ENCODE measurements at regions not wholly inside any gene's neighbourhood (a gene's known extent, or its start where the extent isn't known, plus 50 kb on each side); places are given as distances from the start of the nearest gene placed in this dataset.

DNA sequence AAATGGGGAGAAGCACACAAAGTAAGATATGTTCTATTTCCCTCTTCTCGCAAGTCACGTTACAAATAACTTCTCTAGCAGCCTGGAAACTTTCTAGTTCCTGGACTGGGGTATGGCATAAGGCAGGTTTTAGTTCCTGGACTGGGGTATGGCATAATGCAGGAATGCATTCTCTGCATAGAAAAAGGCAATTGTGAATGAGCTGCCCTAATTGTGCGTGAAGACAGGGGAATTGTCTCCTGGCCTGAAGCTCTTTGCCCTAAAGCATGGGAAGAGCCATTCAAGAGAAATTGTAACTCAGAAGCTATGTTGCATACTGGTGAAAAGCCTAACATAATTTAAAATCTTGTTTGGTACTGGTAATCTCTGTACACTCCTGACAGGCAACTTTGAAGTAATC is 54.3 kb upstream of the CBLB start:
- DNase-seq (ENCODE audit: low read depth), result no peak

DNA sequence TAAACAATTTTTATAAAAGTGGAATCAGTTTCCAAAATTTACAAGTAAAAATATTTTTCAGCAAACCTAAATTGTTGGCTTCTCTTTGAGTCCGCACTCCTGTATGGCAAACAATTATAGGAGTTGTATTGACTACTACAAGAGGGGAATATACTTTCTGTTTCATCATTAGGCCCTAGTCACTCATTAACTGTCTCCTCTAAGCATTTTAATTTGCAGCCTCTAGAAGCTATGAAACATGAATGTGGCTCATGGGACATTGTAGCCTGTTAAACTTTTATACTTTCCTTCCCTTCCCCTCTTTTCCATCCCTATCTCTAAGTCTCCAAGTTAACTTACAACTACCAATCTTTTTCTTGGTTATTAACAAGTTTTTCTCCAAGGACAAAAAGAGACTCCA is 58.9 kb upstream of the CBLB start:
- peak; percentile 41 for DNase-seq (ENCODE audit: low read depth)

DNA sequence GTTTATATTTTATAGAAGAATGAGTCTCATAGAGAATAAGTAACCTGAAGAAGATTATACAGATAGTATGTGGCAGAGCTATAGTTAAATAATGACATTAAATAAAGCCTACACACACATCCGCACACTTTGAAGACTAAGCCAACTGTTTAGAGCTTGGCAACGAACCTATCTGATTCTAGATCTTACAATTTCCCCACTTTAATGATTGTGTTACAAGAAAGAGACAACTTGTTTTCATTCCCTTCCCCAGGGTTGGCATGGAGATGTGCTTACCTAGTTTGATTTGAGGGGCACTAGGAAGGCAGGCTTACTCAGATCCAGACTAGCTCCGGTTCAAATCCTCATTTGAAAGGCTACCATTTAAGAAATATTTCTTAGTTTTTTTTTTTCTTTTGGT is 61.9 kb upstream of the CBLB start:
- no peak for DNase-seq (ENCODE audit: low read depth)

DNA sequence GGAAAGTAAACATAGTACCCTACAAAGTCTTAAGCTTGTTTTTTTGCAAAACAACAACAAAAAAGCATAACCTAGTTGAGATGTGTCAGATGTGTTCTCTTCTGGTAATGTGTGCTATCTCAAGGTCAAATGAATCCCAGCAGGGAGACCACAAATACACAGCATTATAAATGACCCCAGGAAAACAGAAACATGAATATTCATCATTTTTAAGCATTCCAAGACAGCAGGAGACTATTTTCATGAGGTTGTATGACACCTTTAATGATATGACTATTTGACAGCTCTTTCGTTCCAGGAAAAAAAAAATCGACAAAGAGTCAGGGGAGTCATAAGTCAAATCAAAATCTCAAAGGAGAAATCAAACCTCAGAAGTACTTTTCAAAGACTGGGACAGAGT is 62.7 kb upstream of the CBLB start:
- DNase-seq (ENCODE audit: low read depth), result no peak

DNA sequence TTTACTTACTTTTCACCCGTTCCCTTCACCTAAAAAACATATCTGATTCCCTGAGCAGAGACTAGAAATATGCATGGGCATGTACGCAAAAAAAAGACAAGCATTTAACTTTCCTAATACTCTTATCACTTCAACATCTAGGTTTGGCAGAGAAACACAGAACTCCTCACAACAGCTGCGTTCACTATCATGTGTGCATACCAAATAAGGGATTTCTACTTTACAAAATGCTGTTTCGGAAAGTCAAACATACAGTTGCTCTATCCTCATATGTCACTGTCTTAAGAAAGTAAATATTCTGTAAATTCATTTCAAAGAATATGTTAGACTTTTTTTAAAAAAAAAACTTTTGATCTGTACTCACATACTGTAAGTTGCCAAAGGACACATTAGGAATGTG is 65.1 kb upstream of the CBLB start:
- DNase-seq (ENCODE audit: low read depth), result no peak

DNA sequence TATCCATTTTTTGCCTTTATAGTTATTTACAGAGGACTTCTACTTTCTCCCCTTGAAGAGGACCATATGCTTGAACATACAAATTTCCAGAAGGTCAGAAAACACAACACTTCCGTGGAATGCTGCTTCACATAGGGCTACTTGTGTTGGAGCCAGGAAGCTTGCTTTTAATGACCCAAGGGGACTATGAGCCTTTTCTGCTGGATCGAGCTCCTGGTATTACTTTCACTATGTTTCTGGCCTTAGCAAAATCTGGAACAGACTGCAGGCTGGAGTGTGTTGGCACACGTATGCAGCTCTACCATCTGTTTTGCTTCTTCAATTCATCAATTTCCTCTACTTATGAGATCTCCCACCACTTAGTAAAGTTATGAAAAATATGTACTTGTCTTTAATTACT is 69.3 kb upstream of the CBLB start:
- DNase-seq (ENCODE audit: low read depth), result peak; percentile 43

DNA sequence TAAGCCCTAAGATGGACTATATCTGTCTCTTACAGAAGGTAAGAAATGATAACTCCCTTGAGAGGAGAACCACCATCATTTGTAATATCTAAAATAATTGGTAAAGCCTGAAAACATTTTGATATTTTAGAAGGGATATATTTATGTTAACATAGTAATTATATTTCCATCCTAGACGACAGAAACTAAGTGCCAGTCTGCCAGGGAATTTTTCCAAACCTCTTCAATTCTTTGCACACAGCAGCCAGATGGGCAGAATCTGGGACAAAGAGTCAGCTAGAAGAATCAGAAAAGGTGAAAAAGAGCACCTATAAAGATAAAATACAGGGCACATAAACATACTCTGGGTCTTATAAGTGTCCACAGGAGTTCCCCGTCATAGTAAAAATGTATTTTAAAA is 70.0 kb upstream of the CBLB start:
- DNase-seq (ENCODE audit: low read depth), result no peak

DNA sequence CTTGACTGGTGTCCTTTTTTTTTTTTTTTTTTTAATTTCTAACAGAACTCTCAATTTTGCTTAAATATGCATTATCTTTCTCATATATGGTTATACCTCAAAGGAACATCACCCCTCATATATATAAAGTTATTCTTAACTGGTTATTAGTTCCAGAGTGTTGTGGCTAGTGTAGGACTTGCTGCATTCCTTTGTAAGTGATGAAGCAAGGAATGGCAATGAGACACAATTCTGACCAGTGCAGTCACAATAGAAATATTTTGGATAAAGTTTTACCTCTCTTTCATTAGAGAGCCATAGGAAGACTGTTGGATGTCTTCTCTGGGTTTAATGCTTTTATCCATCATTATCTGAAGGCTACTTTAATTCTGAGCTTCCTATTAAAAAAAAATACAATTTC is 75.5 kb upstream of the CBLB start:
- no peak for DNase-seq (ENCODE audit: low read depth)

DNA sequence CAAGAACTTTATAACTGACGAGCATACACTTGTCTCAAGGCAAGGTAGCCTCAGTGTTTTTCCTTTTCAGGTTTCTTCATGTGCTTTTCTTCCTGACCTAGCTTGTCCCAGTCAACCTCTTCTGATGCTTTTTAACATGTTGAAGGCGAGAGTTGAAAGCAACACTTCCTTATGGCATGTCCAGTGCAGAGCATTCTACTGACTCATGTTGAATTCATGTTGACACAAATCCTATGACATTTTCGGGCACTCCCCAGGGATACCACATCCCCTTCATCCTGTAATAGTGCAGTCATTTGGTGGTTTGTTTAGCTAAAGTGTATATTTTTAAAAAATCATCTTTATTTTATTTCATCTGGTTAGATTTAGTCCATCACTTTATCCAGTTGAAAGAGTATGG is 75.9 kb upstream of the CBLB start:
- DNase-seq (ENCODE audit: low read depth), result peak; percentile 48

DNA sequence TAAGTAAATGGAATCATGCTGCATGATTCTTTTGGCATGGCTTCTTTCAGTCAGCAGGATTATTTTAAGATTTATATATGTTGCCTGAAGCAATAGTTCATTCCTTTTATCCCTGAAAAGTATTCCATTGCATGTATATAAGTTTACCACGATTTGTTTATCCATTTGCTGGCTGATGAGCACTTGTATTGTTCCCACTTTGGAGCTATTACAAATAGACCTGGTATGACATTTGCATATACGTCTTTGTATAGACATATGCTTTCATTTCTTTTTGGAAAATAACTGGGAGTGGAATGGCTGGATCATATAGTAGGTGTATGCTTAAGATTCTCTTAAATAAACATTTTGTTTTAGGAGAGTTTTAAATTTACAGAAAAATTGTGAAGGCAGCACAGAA is 79.3 kb upstream of the CBLB start:
- no peak for DNase-seq (ENCODE audit: low read depth)

DNA sequence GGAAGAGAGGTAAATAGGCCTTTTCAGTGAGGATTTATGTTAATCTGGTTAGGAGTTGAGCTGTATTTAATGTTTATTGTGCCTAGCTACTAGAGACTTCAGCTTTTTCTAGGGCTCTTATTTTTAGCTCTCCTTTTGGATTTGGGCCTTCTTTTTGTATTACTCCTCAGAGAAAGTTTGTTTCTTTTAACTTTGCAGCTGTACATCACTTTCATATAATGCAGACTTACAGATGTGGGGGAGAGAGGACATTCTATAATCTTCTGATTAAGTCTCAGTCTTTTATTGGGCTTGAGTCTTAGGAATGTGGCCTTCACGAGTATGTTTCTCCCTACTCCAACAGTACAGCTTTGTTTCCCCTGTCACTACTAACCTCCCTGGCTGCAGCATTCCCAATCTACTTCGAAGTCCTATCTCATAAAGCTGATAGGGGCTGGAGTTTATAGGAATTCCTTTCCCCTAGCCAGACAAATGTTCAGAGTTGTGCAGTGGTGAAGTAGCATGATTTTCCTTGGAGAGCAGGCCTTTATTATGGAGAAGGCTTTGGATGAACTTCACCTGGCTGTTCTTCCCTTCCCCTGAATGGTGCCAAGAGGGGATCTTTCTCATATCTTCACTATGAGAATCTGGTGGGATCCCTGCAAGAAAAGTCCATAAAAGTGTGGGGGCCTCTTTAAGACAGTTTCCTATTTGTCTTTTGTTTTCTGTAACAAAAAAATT is 82.2 kb upstream of the CBLB start:
- DNase-seq (ENCODE audit: low read depth), result no peak

DNA sequence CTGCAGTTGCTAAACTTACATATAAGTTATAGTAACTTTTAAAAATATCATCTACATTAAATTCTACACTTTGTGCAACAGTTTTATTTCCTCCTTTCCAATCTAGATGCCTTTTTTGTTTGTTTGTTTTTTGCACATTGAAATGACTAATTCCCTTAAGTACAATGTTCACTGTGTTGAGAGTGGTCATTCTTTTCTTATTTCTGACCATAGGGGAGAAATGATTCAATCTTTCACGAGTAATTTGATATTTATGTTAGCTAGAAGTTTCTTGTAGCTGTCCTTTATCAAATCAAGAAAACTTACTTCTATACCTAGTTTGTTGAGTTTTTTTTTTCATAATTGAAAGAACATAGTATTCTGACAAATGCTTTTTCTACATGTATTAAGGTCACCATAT is 85.0 kb upstream of the CBLB start:
- DNase-seq (ENCODE audit: low read depth), result no peak

DNA sequence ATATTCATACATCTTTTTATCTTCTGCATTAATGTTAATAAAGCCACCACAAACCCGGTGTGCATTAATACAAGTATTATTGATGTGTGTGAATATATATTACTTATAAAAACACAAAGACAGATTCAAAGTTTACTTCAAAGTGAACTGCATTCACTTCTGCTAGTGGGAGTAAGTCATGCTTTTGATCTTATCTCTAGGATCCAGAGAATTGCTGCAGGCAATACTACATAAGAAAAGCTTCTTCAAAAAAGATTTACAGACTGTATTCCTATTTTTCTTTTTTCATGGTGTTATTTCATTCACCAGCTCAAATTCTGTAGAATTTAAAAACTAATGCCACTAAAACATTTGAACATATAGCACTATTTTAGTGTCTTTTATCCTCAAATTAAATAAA is 87.5 kb upstream of the CBLB start:
- DNase-seq (ENCODE audit: low read depth), result no peak

DNA sequence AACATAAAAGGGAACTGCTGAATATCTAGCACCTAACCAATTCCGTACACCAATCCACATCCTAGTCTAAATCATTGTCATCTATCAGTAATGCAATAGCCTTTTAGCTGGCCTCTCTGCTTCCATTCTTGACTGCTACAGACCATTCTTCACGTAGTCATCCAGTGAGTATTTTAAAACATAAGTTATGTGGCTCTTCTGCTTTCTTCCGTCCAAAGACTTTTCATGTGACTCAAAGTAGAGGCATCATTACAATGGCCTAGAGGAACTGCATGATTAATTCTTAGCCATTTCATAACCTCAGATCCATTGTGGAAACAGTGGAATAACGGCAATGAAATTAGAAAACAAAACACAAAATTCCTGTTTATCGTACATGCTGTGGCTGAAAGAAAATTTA is 88.9 kb upstream of the CBLB start:
- DNase-seq (ENCODE audit: low read depth), result peak; percentile 33

DNA sequence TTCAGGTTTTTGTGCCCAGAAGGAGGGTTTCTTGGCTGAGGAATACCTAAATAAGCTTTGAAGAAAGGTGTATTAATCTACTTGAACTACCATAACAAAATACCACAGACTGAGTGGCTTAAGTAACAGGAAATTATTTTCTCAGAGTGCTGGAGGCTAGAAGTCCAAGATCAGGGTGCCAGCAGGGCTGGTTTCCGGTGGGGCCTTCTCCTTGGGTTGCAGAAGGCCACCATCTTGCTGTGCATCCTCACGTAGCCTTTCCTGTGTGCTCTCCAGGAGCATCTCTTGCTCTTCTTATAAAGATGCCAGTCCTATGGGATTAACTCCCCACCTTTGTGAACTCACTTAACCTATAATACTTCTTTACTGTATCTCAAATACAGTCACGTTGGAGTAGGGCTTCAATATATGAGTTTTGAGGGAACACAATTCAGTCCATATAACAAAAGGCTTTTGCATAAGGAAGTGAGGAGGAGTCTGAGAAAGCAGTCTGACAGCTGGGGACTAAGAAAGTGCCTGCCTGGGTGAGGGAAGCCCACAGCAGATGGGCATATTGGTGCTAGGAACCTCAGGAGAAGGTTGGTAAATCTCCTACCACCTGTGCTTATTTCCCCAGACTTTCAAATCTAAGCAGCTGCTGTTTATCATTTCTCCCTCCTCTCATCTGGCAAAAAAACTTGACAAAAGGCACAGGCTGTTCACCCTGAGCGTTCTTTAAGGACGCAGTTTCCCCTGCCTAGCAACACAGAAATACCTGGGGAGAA is 89.6 kb upstream of the CBLB start:
- DNase-seq (ENCODE audit: low read depth), result no peak

DNA sequence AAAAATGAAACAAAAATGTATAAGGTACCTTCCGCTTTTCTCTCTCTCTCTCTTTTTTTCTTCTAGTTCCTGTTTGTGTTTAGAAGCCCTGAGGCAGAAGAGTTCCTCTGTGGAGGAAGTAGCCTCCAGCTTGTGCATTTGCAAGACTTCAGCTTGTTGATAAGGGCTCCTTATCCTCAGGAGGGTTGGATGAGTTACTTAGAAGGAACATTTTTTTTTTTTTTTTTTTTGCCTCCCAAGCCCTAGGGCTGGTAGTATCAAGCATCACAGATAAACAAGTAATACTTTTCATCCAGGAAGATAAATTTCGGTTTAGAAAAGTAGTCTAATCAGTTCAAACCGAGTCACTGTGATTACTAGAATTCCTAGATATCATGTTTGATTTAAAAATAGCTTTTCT is 91.0 kb upstream of the CBLB start:
- no peak for DNase-seq (ENCODE audit: low read depth)

DNA sequence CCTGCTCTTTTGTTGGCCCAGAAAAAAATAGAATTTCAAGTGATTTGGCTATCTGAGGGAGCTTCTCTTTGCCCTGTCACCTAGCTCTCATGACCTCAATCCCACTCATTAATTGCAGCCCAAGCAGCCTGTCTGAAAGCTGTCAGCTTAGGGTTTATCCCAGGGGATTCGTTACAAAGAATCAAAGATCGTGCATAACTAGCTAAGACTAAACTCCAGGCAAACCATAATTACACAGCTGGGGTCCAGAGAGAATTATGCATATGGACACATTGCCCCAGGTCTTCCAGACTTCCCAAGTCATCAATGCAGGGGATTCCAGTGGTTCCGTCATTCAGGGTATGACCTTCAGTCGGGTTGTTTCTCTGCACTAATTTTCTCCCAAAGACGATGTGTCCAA is 91.6 kb upstream of the CBLB start:
- DNase-seq (ENCODE audit: low read depth), result no peak

DNA sequence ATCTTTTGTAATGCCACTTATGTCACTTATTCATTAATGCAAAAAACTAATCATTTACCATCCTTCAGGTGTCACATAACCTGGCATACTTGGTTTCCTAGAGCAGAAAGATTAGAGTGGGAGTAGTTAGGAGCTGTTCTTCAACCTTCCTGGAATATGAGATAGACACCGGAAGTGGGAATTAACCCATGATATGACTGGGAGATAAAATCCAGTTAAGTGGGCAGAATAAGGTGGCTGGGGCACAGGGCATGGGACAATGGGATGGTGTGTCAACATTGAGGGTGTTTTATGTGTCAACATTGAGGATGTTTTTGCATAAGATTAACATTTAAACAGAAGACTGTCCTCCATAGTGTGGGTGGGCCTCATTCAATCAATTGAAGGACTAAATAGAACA is 94.3 kb upstream of the CBLB start:
- no peak for DNase-seq (ENCODE audit: low read depth)

DNA sequence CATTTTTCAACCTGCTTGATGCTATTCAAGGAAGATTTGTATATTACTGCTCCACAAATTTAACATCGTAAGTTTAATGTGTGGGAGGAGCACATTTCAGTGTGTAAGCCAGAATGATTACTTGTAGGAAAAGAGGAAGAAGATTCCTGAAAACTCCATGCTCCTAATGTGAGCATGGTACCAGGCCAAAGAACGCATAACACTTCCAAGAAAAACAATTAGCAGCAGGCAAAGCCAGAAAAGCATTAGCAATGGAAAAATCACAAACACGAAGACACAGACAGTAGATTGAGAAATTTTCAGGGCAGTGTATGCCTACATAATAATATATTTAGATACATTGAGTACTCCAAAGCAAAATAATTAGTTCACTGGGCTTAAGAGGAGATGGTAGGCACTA is 96.6 kb upstream of the CBLB start:
- peak; percentile 24 for DNase-seq (ENCODE audit: low read depth)

DNA sequence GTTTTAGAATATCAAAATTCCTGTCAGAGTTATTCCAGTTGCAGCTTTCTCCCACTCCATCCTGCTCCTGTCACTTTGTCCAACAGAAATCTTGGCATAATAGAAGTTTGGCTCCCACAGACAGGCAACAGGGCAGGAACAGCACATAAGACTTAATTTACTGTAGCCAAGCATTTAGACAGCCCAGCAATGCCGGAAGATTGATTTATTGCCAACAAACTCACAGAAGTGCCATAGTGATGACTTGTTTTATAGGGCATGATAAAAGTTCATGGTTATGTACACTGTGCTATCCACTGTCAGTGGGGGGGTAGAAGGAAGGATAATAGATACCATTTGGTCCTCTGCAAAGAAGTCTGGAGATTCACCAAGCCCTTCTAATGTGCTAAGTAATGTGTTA is 98.3 kb upstream of the CBLB start:
- peak; percentile 38 for DNase-seq (ENCODE audit: low read depth)

DNA sequence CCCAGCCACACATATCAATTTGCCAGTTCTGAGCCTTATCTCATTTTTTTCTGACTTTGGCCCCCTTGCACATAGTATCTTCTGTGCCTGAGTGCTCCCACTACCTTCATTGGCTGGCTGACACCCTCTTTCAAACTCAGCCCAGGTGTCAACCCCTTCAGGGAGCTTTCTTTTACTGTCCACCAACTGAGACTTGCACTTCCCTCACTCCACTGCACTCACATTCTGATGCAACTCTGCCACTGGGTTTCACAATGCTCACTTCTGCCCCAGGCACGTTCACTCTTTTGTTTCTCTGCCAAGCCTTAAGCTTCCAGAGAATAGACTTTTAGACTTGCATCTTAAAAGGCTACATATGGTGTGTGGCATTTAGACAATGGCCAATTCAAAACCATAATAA is 101.5 kb upstream of the CBLB start:
- peak; percentile 92 for DNase-seq (ENCODE audit: low read depth)

DNA sequence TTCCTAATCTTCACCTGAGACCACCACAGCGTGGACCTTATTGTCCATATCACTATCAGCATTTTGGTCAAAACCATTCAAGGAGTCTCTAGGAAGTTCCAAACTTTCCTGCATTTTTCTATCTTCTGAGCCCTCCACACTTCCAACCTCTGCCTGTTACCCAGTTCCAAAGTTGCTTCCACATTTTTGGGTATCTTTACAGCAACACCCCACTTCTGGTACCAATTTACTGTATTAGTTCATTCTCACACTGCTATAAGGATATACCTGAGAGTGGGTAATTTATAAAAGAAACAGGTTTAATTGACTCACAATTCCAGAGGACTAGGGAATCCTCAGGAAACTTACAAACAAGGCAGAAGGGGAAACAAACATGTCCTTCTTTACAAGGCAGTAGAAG is 103.3 kb upstream of the CBLB start:
- no peak for DNase-seq (ENCODE audit: low read depth)

DNA sequence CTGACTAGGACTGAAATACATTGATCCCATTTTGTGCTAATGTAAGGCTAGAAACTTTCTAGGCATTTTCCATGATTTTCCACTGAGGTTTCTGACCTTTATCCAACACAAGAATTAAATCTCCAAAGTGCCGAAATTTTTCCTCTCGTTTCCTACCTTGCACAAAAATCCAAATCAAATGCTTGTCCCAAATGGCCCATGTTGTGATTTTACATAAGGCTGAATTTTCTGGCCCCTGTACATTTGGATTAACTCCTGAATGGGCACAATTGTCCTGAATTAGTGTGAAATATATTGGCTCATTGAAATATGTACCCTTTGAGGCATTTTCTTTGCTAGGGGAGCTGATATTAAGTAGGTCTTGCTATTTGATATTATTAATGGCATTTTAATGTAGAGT is 105.6 kb upstream of the CBLB start:
- DNase-seq (ENCODE audit: low read depth), result no peak

DNA sequence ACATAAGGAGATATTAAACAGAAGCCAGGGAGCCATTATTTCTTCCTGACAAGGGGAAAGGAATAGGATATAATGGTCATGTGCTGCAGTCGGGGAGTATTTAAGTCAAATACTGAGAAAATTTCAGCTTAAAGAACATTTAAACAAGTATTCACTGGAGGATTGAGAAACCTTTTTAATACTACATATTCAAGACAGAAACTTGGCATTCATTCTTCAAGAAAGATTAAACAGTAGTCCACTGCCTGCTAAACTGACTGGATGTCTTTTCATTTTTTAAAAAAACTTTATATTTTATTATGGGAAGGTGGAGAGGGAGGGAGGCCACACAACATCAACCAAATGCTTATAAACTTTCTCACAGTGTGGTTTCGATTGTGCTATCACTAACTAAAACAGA is 107.4 kb upstream of the CBLB start:
- no peak for DNase-seq (ENCODE audit: low read depth)
